HG02678 (cell line): ENCODE measurements at regions not wholly inside any gene's neighbourhood (a gene's known extent, or its start where the extent isn't known, plus 50 kb on each side); places are given as distances from the start of the nearest gene placed in this dataset.
"Not testable (repeated sequence)": the region's sequence is repeated elsewhere in the genome, so short reads cannot be mapped to it uniquely, and the experiment has no call there.

Experiments
- ATAC-seq: cut with Tn5 transposase; IDR thresholded peaks from one replicate; pipeline ENCODE4 v1.9.1; 2021; ENCODE audit warnings: mild to moderate bottlenecking, moderate library complexity; ENCODE audit not compliant: unreplicated experiment

DNA sequence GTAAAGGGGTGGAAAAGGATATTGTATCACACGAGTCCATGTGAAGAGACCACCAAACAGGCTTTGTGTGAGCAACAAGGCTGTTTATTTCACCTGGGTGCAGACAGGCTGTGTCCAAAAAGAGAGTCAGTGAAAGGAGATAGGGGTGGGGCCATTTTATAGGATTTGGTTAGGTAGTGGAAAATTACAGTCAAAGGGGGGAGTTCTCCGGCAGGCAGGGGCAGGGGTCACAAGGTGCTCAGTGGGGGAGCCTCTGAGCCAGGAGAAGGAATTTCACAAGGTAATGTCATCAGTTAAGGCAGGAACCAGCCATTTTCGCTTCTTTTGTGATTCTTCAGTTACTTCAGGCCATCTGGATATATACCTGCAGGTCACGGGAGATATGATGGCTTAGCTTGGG, 104.7 kb upstream of the SPATS2L start:
- ATAC-seq = not testable (repeated sequence)

DNA sequence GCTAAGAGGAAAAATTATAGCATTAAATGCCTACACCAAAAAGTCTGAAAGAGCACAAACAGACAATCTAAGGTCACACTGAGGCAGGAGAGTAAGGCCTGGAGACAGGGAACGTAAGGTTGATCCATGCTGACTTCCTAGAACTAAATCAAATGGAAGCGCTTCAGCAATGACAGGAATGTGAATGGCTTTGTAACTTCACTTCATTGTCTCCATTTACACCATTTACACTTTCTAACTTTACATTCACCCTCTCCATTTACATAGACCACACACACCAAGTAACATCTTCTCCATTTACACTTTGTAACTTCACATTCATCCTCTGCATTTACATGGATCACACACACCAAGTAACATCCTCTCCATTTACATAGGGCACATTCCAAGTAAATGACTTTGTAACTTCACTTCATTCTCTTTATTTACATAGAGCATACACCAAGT, 103.1 kb upstream of the SPATS2L start:
- ATAC-seq = no peak

DNA sequence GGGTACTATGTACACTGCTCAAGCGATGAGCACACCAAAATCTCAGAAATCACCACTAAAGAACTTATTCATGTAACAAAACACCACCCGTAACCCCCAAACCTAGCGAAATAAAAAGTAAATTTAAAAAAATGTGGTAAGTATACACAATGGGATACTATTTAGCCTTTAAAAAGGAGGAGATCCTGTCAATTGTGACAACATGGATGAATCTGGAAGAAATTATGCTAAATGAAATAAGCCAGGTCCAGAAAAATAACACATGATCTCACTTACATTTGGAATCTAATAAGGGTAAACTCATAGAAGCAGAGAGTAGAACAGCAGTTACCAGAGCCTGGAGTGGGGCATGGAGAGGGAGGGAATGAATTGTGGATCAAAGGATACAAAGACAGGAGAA, 98.5 kb upstream of the SPATS2L start:
- no peak for ATAC-seq

DNA sequence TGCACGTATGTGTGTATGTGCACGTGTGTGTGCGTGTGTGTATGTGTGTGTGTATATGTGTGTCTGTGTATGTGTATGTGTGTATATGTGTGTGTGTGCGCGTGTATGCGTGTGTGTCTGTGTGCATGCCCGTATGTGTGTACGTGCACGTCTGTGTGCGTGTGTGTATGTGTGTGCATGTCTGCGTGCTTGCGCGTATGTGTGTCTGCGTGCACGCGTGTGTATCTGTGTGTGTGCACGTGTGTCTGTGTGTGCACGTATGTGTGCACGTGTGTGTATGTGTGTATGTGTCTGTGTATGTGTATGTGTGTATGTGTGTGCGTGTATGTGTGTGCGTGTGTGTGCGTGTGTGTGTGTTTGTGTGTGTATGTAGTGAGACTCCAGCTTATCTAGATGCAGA, 97.5 kb upstream of the SPATS2L start:
- ATAC-seq = no peak

DNA sequence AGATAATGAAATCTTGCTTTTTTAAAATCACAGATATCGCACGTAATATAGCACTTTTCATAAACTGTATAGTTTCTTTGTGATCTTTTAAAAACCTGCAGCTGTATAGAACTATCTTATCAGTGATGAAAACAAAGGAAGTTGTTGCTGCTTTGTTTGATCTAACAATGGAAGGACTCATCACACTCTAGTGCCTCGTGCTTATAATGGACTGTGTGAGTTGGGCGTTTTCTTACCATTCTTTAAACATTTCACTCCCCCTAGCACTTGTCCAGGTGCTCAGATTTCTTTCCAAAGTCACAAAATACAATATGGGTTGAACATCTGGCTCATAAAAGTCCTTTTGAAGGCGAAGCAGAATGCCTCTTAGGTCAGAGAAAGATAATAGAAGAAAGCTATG, 94.8 kb upstream of the SPATS2L start:
- ATAC-seq = no peak

DNA sequence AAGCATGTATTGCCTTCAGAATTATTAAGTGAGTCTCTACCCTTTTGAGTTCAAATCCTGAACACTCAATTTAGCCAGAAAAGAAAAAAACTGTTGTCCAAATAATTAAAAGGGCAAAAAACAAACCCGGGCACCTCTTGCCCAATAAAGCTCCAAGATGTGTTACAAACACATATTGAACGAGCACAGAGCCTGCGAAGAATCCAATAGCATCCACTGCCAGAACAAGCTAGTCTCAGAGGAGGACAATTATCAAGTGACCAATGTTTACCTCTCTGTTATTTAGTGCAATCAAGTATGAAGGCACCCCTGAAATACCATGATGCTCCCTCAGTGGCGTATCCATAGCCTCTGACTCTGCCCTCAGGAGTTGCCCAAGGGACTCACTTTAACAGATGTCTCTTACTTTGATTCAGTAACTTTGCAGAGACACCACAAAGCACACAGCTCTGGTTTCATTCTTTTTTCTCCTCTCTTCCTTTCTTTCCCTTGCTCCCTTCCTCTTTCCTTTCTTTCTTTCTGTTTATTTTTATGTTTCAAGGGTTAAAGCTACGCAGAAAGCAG, 93.5 kb upstream of the SPATS2L start:
- no peak for ATAC-seq

DNA sequence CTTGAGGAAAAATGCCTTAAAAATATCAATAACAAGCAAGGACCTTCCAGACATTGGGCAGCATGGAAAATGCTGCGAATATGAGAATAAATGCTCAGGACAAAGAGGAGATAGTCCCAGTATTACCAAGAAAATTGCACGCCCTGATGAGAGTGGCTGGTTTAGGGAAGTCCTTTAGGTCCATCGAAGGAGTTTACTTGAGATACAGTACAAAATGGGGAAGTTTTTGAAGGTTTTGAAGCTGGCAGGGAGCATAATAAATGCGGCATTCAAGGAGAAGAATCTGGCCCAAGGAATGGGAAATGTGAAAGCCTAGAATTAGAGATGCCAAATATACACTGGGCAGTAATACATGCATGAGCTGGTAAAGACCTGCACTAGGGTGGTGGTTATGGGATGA, 90.2 kb upstream of the SPATS2L start:
- ATAC-seq = no peak

DNA sequence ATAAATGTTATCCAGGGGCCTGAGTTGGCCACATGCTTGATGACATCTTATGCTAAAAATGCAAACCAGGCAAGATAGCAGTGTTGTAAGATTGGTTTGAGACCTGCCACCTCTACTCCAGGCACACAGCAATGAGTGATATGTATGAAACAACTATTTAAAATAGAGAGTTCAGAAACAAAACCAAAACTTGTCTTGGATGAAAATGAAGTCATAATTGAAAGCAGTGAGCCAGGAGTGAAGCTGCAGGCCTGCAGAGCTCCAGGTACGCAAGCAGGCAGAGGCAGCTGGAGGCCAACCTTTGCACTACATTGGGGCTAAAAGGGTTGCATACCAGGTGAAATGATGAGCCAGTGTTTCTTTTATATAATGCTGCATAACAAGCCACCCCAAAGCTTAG, 89.2 kb upstream of the SPATS2L start:
- ATAC-seq = no peak

DNA sequence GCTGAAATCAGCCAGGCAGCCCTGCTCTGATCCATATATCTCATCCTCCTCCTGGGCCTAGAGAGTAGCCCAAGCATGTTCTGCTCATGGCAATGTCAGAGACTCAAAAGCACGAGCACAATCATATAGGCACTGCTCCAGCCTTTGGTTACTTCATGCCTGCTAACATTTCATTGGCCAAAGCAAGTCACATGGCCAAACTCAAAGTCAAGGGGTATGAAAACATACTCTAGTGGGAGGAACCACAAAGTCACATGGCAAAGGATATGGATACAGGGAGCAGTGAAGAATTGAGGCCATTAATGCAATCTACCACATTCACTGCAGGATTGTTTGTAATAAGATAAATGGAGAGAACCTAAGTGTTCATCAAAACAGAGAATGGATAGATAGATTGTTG, 87.8 kb upstream of the SPATS2L start:
- no peak for ATAC-seq

DNA sequence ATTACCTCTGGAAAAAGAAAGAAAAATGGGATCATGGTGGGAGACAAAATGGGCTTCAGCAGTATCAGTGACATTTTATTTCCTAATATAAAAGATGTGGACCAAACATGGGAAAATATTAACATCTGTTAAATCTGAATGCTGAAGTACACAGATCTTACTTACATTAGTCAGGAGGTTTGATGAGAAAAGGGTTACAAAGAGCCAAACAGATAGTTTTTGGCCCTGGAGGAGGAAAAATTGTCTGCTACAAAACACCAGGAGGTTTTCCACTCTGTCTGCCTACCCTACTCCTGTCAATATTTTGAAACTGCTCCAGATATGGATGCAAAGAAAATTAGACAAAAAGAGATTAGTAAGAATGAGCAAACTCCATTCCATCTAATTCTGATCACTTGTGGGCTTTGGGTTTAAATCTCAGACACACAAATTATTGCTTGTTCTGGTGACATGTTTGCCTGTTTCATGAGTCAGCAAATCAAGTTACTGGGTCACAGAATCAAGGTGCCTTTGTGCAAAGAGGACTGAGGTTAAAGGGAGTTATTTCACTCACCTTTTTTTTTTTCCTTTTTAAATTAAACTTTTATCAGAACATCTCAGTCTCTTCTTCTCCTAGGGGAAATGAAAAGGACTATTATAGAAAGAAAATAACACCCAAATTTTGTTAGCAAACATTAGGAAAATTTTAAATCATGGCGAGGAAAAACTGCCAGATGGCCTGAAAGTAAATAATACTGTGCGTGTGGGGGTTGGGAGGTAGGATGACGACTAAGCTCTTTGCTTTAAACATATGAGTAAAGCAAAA, 87.0 kb upstream of the SPATS2L start:
- ATAC-seq = no peak

DNA sequence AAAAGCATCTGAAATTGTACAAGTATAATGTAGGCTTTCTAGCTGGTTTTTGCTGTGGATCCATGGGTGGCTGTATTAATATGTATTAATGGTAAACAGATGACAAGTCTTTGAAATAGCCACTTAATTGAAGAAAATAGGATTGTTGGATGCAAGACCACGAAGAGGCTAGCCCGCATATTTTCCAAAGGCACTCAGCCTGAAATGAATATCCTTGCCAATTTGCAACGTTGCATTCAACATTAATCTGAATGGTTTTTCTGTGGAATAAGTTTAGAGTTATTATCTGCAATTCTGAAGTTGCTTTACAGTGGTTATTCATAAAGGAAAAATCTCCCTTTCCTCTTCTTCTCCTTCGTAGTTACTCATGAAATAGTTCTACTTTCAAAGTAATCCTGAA, 86.2 kb upstream of the SPATS2L start:
- no peak for ATAC-seq

DNA sequence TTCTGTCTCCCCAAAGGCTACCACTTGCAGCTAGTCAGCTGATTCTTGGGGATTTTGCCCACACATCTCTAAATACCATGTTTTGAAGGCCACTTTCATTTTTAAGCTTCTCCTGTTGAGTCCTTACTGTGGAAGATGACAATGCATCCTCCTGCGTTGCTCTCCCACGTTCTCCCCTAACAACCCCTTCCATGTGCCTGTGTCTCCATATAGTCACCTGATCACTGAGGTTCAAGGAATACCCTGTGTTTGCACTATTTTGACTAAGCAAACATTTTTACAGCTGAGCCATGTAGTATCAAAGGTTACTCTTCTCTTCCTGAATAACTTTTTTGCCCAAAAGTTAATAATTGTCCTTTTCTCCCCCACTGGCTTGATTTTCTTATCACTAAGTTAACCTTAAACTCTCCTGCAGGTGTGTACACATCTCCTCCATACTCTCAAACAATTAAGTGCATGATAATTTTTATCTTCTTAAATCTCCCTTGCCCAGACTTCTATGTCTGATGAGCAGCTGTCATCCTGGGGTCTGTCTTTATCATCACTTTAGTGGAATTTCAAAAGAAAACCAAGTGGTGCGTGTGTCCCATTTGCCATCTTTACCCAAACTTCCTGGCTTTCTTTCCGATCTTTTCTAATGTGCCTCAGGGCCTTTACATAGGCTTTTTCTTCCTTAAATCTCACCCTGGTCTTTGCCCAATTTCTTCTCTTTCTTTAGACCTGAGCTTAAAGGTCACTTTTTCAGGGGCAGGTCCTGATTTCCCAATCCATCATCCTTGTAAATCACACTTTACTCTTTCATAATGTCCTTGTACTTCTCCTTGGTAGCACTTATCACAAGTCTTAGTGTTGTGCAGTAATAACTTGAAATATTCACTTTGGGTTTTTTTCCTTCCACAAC, 85.2 kb upstream of the SPATS2L start:
- ATAC-seq = no peak

DNA sequence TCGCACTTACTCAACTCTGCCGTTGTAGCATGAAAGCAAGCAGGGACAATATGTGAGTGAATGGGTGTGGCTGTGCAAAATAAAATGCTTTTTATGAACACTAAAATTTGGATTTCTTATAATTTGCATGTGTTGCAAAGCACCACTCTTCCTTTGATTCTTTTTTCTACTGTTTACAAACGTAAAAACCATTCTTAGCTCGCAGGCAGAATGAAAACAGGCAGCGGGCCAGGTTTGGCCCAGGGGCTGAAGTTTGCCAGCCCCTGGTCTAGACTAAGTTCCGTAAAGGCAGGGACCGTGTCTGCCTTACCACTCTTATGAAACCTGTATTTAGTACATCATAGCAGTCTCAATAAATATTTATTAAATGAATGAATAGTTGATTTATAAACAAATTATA, 83.7 kb upstream of the SPATS2L start:
- no peak for ATAC-seq

DNA sequence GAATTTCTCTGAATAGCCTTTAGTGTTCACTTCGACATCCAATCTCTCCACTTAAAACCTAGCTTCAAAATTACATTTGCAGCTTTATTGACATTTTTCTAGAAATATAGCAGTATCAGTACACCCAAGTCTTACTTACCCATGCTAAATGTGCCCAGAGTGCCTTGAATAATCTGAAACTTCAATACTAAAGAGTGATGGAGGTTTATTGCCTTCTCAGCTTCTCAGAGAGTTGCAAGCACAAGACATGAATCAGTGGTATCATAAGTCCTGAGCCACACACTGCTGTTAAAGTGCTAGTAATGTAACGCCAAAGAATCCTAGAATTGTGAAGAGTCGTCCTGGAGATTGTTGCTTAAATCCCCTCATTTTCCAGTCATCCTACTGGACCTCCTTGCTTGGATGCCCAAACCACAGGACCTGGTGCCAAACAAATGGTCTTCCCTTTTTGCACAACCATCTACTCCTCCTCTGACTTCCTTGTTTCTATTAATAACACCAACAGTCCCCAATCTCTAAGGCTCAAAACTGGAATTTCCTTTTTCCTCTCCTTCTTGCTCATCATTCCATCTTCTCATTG, 83.2 kb upstream of the SPATS2L start:
- ATAC-seq = no peak

DNA sequence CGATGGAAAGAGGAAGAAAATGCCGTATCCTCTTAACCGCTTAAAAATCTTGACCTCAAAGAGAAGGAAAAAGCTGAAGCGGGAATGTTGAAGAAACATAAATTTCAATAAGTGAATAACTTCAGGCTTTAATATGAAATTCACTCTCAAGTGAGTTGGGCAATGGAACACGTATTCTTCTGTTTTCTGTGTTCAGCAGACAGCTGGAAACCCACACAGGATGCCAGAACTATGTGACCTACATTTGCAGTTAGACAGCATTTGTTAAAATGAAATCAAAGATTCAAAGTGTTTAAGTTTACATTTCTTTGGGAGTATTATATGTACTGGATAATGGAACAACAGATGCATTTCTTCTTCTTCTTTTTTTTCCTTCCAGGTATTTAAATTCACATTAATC, 80.5 kb upstream of the SPATS2L start:
- ATAC-seq = no peak

DNA sequence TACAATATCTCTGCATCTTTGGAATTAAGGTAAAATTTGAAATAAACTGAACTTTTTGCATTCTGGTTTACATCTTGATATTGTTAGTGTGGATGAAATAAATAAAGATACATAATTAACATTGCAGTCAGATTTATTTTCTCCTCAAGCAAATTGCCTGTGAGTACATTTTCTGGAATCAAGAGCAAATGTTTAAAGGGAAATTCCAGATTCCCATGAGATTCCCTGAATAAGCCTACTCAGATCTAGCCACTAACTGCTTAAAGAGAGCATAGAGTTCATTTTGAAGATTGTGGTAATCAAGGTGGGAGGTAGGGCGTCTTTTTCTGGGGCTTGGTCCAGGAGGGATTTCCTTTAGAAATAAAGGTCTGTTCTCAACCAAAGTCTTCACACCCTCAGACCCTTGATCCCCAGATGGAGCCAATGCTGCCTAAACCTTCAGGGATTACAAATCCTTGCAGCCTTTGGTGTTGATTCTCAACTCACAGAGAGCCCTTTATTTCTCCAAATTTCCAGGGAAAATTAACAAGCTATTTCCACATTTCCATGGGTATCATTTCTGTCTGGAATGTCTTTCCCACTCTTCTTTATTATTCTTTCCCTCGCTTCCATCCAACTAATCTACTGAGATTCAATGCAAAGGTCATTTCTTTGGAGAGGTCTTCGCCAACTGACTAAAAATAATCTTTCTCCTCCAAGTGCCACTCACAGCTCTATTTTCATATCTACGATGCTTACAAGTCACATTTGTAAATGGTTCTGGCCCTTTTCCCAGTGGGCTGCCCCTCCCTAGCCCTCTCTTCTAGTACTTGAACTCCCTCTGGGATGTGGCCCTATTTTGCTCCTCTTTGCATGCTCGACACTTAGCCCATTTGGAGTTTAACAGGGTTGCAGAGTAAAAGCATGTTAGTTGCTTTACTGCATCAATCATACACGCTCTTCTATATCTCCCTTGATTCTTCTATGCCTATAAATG, 79.8 kb upstream of the SPATS2L start:
- no peak for ATAC-seq

DNA sequence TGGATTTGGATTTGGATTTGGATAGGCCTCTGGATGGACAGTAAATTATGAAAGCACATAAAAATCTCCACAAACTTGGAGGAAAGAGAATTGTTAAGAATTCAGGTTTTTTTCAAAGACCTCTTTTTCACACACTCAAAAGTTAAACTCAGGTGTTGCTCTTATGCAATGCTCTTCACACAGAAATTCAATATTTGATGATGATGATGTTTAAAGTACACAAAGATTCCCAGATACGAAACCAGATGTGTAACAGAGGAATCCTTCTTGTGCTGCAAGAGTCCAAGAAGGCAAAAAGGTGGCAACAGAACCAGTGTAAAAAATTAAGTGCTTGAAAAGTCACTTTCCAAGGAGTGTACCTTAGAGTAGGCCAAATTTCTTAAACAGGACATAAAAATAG, 75.8 kb upstream of the SPATS2L start:
- no peak for ATAC-seq

DNA sequence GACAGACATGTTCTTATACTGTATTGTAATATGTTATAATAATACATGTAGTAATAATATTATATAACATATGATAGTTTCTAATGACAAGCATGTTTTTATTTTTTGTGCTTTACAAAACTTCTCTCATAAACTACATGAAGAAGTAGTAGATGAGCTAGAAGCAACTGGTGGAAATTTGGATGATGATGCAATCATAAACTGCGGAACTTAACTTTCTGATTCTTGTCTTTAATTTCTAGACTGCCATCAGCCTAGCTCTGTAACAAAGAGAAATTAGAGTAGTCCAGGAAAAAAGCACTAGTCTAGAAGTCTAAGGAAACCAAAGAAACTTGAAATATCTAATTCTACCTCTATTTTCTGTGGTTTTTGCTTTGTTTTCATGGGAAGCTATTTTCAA, 71.0 kb upstream of the SPATS2L start:
- no peak for ATAC-seq

DNA sequence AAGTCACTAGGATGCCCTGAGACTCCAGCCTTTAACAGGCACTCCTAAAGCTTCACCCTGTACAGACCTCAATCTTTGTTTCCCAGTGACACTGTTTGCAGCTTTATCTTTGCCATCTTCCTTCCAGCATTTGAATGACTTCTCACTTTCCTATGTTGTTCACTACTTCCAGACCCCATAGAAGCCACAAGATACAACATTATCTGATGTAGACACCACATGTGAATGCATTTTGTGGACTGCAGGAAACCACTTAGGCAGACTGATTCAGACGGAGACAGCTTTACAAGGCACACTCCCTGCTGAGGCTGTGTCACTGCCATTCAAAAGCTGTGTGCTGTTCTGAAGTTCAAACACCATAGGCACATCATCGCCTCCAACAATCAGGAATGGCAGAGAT, 67.3 kb upstream of the SPATS2L start:
- no peak for ATAC-seq

DNA sequence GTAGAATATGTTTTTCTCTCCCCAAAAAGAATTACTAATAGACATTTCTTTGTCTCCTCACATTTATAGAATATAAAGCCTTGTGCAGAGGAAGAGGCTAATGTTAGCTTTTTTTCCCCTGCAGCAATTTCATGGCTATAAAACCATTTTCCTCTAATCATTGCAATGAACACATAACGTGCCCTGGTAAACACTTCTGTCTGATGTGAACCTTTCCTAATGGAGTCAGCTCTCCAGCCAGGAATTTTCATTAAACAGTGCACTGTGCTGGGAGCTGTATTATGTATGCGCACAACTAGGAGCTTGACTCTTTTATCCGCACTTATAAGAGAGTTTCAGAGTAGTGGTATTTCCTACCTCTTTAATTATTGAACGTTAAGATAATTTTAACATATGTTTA, 63.9 kb upstream of the SPATS2L start:
- no peak for ATAC-seq
